HFFc6 (cell line): ENCODE measurements at regions not wholly inside any gene's neighbourhood (a gene's known extent, or its start where the extent isn't known, plus 50 kb on each side); places are given as distances from the start of the nearest gene placed in this dataset.

ENCODE experiments used
- DNase-seq: peaks from one replicate; pipeline ENCODE4 v3.0.0-alpha.2; 2018
- H3K27ac Mint-ChIP-seq: 2 replicates; pipeline ENCODE4 v1.8.0; 2020; ENCODE audit warnings: mild to moderate bottlenecking, mixed read lengths
- H3K27me3 Mint-ChIP-seq: 2 replicates; pipeline ENCODE4 v1.8.0; 2021; ENCODE audit warnings: mild to moderate bottlenecking, moderate library complexity, mixed read lengths; ENCODE audit not compliant: insufficient read depth
- H3K36me3 Mint-ChIP-seq: 2 replicates; pipeline ENCODE4 v1.8.0; 2021; ENCODE audit warnings: low read depth, mixed read lengths
- H3K4me1 Mint-ChIP-seq: 2 replicates; pipeline ENCODE4 v1.8.0; 2020; ENCODE audit warnings: low read depth, mixed read lengths
- H3K4me3 Mint-ChIP-seq: 2 replicates; pipeline ENCODE4 v1.8.0; 2020; ENCODE audit warnings: mild to moderate bottlenecking, moderate library complexity, mixed read lengths
- H3K9me3 Mint-ChIP-seq: 2 replicates; pipeline ENCODE4 v1.8.0; 2020; ENCODE audit warnings: mild to moderate bottlenecking, mixed read lengths
- TF ChIP-seq, protein P1 (sequence below): fragments of 200-600 bp; sonication (generic); IDR thresholded peaks from 2 replicates; pipeline ENCODE4 v1.5.0; 2021; ENCODE audit warnings: antibody characterized with exemption, mild to moderate bottlenecking

DNA sequence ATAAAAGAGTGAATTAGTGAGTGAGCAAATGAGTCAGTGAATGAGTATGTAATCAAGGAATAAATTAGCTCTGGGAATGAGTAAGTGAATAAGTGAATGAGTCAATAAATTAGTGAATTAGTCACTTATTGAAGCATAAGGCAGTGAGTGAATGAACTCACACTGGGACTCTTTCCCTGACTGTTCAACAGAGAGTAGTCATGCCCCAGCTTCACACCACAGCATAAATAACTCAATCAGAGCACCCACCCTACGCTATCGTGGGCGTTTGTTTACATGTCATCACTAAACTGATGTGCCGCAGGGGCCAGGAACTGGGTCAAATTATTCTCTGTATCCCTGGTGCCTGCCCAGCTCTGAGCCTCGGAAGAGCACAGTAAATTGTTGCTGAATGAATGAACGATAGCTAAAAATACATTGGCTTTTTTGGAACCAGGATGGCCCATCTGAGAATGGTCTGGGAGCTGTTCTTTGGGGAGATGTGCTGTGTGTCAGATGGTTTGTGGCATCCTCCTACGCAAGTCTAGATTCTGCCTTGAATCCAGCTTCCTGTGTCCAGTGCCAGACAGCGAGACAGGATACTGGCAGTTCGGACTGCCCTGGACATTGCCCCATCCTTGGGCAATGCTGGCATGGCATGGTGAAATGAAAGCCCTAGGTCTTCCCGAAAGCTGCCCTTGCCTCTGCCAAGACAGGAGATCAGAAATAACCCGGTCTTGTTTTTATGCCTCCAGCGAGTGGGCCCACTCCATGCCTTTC lies 98.0 kb upstream of the RTL1 start:
- peak overlapping the region; percentile 79 for H3K27ac Mint-ChIP-seq
- H3K4me1 Mint-ChIP-seq = peaks cover 54% of the 10 kb centered on the region
- H3K4me3 Mint-ChIP-seq = peak overlapping the region; percentile 15
- TF ChIP-seq, protein P1, sequence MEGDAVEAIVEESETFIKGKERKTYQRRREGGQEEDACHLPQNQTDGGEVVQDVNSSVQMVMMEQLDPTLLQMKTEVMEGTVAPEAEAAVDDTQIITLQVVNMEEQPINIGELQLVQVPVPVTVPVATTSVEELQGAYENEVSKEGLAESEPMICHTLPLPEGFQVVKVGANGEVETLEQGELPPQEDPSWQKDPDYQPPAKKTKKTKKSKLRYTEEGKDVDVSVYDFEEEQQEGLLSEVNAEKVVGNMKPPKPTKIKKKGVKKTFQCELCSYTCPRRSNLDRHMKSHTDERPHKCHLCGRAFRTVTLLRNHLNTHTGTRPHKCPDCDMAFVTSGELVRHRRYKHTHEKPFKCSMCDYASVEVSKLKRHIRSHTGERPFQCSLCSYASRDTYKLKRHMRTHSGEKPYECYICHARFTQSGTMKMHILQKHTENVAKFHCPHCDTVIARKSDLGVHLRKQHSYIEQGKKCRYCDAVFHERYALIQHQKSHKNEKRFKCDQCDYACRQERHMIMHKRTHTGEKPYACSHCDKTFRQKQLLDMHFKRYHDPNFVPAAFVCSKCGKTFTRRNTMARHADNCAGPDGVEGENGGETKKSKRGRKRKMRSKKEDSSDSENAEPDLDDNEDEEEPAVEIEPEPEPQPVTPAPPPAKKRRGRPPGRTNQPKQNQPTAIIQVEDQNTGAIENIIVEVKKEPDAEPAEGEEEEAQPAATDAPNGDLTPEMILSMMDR = no peak
- peaks cover 31% of the 10 kb centered on the region for H3K27me3 Mint-ChIP-seq
- H3K36me3 Mint-ChIP-seq = peaks cover 57% of the 10 kb centered on the region
- peak; percentile 75 for DNase-seq
- H3K9me3 Mint-ChIP-seq = peaks cover 10% of the 10 kb centered on the region

DNA sequence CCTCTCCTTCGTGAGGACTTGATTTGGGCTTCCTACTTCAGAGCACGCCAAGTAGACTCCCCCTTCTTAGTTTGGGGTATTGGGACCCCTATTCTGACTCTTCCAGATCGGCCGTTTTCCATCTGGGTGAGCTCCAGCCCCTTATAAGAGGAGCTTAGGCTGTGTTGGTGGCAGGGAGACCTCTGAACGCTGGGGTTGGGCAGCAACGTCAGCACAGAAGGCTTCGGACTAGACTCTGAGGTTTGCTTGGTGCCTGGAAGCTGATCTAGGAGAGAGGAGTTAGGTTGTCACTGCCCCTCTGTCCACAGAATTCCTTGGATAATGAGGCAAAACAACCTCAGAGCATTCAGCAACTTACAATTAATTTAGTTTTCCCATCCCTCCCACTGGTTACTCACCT lies 99.2 kb upstream of the RTL1 start:
- peaks cover 56% of the 10 kb centered on the region for H3K4me1 Mint-ChIP-seq
- peak overlapping the region; percentile 79; the same call in 1 of the 2 replicates for H3K27ac Mint-ChIP-seq
- DNase-seq = no peak
- peaks cover 10% of the 10 kb centered on the region for H3K9me3 Mint-ChIP-seq
- TF ChIP-seq, protein P1 = no peak
- H3K4me3 Mint-ChIP-seq = no peak overlapping the region
- H3K36me3 Mint-ChIP-seq = peaks cover 50% of the 10 kb centered on the region
- peaks cover 38% of the 10 kb centered on the region for H3K27me3 Mint-ChIP-seq

DNA sequence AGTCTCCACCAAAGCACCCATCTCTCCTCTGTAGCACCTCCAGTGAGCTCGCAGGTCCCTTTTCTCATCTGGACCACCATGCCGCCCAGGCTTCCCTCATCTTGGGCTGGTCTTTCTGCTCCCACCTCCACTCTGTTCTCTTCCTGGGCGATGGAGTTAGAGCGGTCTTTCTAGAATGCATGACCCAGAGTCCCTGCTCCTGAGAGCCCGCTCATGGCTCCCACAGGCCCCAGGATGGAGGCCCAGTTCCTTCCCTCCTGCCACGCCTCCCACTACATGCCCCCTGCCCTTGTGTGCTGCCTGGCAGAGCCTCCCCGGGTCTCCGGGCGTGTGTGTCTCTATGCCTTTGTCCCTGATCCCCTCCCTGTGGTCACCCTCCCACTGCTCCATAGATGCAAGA lies 100.7 kb upstream of the RTL1 start:
- Mint-ChIP-seq H3K36me3 (peaks cover 48% of the 10 kb centered on the region), H3K4me3 (peak overlapping the region; percentile 10; the same call in 1 of the 2 replicates), H3K27me3 (peaks cover 48% of the 10 kb centered on the region), H3K27ac (peak overlapping the region; percentile 64), H3K4me1 (peaks cover 66% of the 10 kb centered on the region), H3K9me3 (peaks cover 10% of the 10 kb centered on the region)
- TF ChIP-seq, protein P1 = no peak
- no peak for DNase-seq

DNA sequence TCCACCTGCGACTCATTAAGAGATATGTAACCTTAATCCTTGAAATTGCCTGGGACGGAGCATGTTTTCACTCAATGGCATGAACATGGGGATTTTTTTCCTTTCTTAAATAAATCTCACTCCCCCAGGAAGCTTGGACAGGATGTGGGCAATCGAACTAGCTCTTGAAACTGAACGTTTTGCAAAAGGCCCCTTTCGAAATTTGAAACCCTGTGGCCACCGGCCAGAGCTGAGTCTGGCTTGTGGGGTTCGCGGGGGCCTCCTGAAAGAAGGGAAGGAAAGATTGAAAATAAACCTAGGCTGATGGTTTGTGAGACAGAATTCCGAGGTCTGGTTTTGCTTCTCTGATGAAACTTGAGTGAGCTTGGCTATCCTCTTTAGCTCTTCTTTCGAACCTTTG lies 101.4 kb upstream of the RTL1 start:
- peaks cover 10% of the 10 kb centered on the region for H3K9me3 Mint-ChIP-seq
- H3K36me3 Mint-ChIP-seq = peaks cover 51% of the 10 kb centered on the region
- DNase-seq = no peak
- peaks cover 66% of the 10 kb centered on the region for H3K4me1 Mint-ChIP-seq
- peak overlapping the region; percentile 8; the same call in 1 of the 2 replicates for H3K4me3 Mint-ChIP-seq
- no peak overlapping the region; the same call in 1 of the 2 replicates for H3K27ac Mint-ChIP-seq
- peaks cover 50% of the 10 kb centered on the region for H3K27me3 Mint-ChIP-seq
- TF ChIP-seq, protein P1 = no peak

DNA sequence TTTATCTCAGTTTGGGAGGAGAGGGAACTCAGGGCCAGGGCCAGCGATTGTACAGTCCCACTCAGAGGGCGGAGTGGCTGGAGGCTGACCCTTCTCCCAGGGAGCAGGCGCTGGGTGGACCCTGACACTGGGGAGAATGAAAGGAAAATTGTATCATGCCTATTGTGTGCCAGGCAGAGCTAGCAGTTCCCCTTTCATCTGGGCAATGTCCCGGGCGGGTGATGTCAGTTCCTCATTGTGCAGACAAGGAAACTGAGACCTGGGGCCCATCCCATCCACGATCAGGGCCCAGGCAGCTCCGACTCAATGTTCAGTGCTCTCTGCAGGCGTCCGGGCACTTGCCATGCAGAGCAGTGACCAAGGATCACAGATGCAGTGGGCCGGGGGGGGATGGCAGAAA lies 101.9 kb upstream of the RTL1 start:
- no peak overlapping the region for H3K27ac Mint-ChIP-seq

More for the DNA sequence above, 101.9 kb upstream of the RTL1 start:
- Mint-ChIP-seq H3K9me3 (peaks cover 9% of the 10 kb centered on the region), H3K27me3 (peaks cover 50% of the 10 kb centered on the region), H3K4me1 (peaks cover 61% of the 10 kb centered on the region), H3K36me3 (peaks cover 50% of the 10 kb centered on the region), H3K4me3 (no peak overlapping the region)
- no peak for DNase-seq
- TF ChIP-seq, protein P1 = no peak
